CD4-positive, alpha-beta T cell treated with Interleukin-21 for 1 hour (primary cell): ENCODE measurements at regions not wholly inside any gene's neighbourhood (a gene's known extent, or its start where the extent isn't known, plus 50 kb on each side); places are given as distances from the start of the nearest gene placed in this dataset.

ENCODE experiments used
- DNase-seq: peaks from one replicate; pipeline ENCODE4 v3.0.0-alpha.2; 2020

DNA sequence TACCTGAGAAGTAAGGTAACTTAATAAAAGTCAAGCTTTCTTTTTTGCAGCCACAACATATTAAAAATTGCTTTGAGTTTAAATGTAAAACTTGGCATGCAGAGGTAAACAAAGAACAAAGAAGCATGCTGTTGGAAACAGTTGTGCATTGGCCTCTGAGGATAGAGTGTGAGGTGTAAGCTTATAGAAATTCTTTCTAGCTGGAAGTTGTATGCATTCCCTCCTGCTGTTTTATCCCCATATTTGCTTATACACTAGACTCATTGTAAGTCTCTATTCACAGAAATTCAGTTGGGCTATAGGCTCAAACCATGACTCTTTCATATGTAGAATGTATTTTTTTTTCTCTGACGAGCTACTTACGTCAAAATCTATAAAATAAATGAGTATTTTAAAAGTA lies 316.3 kb downstream of the SLC6A15 start:
- DNase-seq, result no peak

DNA sequence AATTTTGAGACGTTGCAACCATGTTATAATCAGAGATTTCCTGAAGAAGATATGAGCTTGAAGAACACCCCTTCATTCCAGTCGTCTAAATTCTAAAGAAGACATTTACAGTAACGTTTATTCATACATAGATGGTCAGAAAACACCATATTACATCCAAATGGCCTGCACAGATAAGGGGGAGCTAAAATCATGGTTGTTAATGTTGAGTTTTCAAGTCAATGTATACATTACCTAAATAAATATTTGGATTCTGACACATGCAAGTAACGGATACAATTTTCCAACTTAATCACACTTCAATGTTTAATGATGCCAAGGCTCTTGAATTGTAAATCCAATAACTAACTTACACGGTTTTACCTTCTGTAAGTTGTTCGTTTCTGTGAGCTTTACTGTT lies 318.4 kb downstream of the SLC6A15 start:
- no peak for DNase-seq

GRCh38 chr12:84585776-84586395 lies 326.7 kb downstream of the SLC6A15 start:
- DNase-seq, result no peak

GRCh38 chr12:84572196-84572595 lies 340.4 kb downstream of the SLC6A15 start:
- no peak for DNase-seq

GRCh38 chr12:84562331-84562730 lies 350.3 kb downstream of the SLC6A15 start:
- no peak for DNase-seq

DNA sequence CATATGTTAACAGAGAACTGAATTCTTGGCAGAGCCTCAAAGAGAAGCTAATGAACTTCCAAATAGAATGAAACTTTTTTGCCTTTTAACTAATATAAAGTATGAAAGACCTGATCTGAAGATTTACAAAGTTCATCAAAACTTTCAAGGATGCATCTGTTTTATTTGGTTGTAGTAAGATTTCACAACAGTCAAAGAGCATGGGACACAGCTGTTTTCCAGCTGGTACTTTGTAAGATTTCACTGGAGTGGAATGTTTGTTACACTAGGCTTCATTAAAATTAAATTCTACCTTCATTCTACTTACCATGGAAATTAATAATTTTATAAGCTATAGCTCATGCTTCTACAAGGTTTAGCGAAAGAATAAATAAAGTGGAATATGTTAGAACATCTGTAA lies 351.2 kb downstream of the SLC6A15 start:
- DNase-seq, result no peak

DNA sequence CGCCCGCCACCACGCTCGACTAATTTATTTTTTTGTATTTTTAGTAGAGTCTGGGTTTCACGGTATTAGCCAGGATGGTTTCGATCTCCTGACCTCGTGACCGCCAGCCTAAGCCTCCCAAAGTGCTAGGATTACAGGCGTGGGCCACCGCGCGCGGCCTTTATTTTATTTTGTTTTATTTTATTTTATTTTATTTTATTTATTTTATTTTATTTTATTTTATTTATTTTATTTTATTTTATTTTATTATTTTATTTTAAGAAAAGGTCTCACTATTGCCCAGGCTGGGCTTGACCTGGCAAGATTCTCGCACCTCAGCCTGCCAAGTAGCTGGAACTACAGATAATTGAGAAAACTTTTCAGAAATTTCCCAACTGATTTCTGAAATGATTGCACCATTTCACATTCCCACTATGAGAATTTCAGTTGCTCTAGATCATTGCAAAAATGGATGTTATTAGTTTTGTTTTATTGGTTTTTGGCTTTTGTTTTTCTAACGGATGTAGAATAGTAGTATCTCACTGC lies 358.3 kb downstream of the SLC6A15 start:
- no peak for DNase-seq

DNA sequence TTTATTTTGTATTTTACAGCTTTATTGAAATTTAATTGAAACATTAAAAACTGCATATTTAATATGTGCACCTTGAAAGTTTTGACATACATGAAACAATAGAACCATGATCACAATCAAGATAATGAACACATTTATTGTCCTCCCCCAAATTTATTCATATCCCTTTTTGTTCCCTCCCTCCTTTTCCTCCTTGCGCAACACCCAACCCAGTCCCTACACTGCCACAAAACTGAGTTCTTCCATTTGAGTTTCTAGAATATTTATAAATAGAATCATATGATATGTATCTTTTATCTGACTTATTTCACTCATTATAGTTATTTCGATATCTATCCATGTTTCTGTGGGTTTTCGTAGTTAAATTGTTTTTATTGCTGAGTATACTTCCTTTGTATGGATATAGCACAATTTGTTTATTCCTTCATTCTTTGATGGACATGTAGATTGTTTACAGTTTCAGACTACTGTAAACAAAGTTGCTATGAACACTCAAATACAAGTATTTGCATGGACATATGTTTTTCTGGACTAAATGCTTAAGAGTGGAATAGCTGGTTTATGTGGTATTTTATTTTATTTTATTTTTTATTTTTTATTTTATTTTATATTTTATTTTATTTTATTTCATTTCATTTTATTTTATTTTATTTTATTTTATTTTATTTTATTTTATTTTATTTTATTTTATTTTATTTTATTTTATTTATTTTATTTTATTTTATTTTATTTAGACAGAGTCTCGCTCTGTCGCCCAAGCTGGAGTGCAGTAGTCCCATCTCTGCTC lies 359.1 kb downstream of the SLC6A15 start:
- no peak for DNase-seq

DNA sequence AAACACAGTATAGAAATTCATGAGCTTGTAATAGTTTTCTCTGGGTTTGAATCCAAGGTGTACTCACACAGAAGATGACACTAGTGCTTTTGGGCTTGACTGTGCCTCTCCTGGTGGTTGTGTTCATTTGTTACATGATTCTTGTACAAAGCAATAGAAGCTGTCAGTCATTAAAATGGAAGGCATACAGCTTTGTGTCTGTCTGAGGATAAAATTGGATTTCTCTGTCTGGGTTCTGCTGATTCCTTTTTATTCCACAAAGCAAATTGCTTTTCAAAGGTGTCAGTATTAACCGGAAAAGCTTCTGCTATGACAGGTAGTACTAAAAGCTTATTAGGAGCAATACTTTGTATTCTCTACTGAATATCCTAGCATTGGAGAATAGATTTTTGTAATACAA lies 361.2 kb downstream of the SLC6A15 start:
- no peak for DNase-seq

DNA sequence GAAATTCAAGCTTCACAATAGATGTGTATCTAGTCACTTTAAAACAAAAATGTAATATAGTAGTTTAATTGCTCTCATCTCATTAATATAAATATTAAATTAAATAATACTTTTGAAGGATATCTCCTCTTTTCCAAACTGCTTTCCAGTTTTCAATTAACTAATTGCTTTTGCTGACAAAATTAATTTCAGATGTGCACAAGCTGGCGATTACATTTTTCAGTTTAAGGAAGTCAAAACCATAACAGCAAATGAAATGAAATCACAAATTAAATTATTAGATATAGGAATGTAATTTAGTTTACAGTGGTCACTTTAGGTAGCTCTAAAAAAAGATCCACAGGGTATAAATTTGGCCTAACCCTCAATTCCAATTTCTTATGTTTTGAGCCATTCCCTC lies 362.1 kb downstream of the SLC6A15 start:
- DNase-seq, result no peak

DNA sequence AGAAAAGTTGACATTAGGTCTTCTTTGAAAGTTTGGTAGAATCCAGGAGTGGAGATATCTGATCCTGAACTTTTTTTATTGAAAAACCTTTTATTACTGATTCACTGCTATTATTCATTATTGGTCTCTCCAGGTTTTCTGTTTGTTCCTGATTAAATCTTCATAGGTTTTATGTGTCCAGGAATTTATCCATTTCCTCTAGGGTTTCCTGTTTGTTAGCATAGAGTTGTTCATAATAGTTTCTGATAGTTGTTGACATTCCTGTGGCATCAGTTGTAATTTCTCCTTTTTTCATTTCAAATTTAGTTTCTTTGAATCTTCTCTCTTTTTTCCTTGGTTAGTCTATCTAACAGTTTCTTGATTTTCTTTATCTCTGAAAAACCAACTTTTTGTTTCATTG lies 370.3 kb downstream of the SLC6A15 start:
- DNase-seq, result no peak

DNA sequence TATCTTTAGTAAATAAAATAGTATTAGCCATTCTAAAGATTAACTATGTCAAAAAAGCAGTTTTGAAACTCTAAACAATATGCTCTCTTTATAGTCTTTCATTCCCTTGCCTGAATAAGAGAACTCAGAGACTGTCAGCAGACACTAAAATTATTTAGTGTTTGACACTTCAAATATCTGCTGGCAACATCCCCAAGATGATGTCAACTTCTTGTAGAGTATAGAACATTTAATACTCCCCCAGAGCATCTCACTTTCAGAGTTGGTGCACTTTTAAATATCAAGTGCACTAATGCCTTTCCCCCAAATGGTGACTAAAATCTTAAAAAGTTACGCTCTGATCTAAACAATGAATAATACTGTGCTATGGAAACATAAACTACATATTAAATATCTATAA lies 374.9 kb downstream of the SLC6A15 start:
- no peak for DNase-seq

DNA sequence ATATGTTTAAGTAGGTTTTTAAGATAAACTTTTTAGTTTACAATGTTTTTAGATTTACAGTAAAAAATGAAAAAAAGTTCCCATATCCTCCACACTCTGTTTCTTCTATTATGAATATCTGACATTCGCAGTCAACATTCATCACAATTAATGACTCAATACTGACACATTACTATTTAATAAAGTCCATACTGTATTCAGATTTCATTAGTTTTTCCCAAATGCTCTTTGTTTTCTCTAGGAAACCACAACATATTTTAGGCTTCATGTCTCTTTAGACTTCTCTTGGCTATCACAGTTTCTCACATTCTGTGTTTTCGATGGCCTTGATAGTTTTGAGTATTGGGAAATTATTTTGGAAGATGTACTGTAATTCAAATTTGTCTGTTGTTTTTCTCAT lies 399.8 kb downstream of the SLC6A15 start:
- no peak for DNase-seq

DNA sequence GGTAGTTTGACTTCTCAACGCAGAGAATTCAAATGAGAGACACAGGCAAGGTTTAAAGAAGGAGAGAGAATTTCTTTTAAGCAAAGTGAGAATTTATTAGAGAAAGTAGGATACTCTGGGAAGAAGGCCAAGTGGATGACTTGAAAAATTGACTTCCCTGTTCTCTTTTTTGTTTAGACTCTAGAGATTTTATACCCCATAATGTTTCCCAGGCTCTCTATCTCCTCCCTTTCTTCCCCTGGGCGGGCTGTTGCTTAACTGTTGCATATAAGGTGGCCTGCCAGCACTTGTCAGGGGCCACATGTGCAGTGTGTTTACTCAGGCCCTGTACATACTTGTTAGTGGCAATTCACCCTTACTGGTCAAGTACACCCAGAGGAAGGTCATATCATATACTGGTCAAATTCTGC lies 403.7 kb downstream of the SLC6A15 start:
- no peak for DNase-seq

- DNase-seq, result no peak
Observed at GRCh38 chr12:84507956-84508850, 404.4 kb downstream of the SLC6A15 start.

- DNase-seq, result no peak
Observed at GRCh38 chr12:84506282-84506681, 406.3 kb downstream of the SLC6A15 start.

GRCh38 chr12:84502907-84503787 lies 409.5 kb downstream of the SLC6A15 start:
- peak; percentile 6 for DNase-seq

DNA sequence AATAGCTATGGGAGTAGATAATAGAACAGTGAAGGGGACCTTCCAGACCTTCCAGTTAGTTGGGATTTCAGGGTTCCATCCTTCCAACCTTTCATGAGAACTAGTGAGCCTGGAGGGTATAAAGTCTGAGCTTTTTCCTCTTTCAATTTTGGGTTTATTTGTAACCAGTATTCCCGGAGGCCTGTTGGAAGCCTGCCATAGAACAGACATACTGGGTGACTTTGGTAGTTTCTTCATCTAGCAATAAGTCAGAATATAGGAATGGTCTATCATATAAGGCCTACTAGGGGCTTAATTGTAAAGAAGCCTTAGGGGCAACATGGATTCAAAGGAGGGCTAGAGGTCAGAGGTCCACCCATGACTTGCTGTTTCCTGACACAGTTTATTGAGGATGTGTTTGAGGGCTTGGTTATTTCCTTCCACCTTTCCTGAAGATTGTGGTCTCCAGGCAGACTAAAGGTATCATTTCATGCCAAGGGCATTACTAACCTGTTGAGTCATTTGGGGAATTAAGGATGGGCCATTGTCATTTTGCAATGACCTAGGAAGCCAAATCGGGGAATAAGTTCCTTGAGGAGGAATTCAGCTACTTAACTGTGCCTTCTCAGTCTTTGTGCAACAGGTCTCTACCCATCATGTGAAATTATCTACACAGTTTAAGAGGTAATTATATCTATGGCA lies 410.3 kb downstream of the SLC6A15 start:
- DNase-seq, result no peak

- no peak for DNase-seq
Observed at GRCh38 chr12:84497819-84498218, 414.8 kb downstream of the SLC6A15 start.

DNA sequence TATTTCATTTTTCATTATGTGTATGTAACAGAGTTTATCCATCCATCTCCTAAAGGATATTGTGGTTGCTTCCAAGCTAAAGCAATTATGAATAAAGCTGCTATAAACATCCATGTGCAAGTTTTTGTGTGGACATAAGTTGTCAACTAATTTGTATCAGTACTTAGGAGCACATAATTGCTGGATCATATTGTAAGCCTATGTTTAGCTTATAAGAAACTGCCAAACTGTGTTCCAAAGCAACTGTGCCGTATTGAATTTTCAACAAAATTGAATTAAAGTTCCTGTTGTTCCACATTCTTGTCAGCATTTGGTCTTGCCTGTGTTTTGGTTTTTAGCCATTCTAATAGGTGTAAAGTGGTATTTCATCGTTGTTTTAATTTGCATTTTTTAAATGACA lies 416.9 kb downstream of the SLC6A15 start:
- no peak for DNase-seq

GRCh38 chr12:84492351-84492883 lies 420.2 kb downstream of the SLC6A15 start:
- no peak for DNase-seq

- DNase-seq, result no peak
Observed at GRCh38 chr12:84484798-84485197, 427.8 kb downstream of the SLC6A15 start.
